ENCODE measurements at regions not wholly inside any gene's neighbourhood (a gene's known extent, or its start where the extent isn't known, plus 50 kb on each side); places are given as distances from the start of the nearest gene placed in this dataset.
"Not testable (repeated sequence)": the region's sequence is repeated elsewhere in the genome, so short reads cannot be mapped to it uniquely, and the experiment has no call there.

DNA sequence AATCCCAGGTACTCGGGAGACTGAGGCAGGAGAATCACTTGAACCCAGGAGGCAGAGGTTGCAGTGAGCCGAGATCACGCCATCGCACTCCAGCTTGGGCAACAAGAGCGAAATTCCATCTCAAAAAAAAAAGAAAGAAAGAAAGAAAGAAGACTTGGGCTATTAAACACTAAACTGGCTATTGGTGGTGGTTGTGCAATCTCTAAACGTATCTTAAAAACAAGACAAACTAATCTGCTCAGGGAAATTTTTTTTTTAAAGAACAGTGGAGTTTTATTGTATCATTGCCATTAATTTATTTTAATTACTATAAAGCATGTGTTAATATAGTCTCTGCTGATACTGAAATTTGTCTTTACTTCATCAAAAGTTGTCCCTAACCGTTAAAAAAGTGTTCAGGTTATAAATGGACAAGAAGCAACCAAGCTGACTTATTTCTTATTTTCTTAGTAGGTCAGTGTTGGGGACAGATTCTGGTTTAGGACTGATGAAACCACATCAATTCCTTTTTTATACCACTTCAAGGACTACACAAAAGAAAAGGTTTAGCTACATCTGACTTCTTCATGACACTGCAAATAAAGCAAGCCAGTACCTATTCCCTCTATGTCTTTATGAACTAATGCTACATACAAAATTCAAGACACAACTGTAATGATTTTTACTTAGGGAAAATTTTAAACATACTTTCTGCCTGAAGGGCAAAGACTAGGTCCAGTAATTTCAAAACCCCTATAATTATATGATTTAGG is 68.7 kb upstream of the KRAS start:
- no peak for DNase-seq
- Histone ChIP-seq H3K27ac (no peak overlapping the region), H3K4me1 (no peaks in the 10 kb centered on the region), H3K9me3 (no peaks in the 10 kb centered on the region), H3K27me3 (no peaks in the 10 kb centered on the region), H3K4me3 (no peak overlapping the region), H3K36me3 (no peaks in the 10 kb centered on the region)
- TF ChIP-seq, protein P1, sequence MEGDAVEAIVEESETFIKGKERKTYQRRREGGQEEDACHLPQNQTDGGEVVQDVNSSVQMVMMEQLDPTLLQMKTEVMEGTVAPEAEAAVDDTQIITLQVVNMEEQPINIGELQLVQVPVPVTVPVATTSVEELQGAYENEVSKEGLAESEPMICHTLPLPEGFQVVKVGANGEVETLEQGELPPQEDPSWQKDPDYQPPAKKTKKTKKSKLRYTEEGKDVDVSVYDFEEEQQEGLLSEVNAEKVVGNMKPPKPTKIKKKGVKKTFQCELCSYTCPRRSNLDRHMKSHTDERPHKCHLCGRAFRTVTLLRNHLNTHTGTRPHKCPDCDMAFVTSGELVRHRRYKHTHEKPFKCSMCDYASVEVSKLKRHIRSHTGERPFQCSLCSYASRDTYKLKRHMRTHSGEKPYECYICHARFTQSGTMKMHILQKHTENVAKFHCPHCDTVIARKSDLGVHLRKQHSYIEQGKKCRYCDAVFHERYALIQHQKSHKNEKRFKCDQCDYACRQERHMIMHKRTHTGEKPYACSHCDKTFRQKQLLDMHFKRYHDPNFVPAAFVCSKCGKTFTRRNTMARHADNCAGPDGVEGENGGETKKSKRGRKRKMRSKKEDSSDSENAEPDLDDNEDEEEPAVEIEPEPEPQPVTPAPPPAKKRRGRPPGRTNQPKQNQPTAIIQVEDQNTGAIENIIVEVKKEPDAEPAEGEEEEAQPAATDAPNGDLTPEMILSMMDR (IDR thresholded peaks at IDR 0.05): no peak
- TF ChIP-seq POLR2A (IDR thresholded peaks at IDR 0.05): no peak

DNA sequence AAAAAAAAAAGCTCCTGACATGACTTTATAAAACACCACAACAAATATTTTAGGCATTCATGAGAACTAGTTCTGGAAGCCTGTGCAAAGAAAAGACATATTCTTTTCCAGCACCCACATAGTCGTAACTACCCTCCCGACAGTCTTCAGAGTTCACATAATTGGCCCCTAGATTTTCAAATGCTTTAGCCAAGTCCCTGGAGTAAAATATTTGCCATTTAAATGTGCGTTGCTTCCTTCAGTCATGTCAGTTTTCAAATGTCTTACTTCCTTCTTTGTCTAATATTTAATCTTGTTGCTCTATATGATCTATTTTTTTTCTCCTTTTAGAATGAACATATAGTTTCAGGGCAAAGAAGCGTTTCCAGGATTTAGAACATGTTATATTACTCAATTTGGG is 66.8 kb upstream of the KRAS start:
- no peak overlapping the region for H3K4me3 ChIP-seq
- DNase-seq: no peak
- no peaks in the 10 kb centered on the region for H3K36me3 ChIP-seq
- no peaks in the 10 kb centered on the region for H3K4me1 ChIP-seq
- no peak for TF ChIP-seq POLR2A (IDR thresholded peaks at IDR 0.05)
- TF ChIP-seq, protein P1 (IDR thresholded peaks at IDR 0.05): no peak
- no peaks in the 10 kb centered on the region for H3K9me3 ChIP-seq
- no peak overlapping the region for H3K27ac ChIP-seq
- H3K27me3 ChIP-seq: no peaks in the 10 kb centered on the region

DNA sequence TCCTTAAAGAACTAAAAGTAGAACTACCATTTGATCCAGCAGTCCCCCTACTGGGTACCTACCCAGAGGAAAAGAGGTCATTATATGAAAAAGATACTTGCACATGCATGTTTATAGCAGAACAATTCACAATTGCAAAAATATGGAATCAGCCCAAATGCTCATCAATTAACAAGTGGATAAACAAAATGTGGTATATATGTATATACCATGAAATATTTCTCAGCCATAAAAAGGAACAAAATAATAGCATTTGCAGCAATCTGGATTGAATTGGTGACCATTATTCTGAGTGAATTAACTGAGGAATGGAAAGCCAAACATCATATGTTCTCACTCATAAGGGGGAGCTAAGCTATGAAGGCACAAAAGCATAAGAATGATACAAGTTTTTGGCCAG is 64.7 kb upstream of the KRAS start:
- Histone ChIP-seq H3K27me3 (no peaks in the 10 kb centered on the region), H3K27ac (no peak overlapping the region), H3K36me3 (no peaks in the 10 kb centered on the region), H3K4me1 (no peaks in the 10 kb centered on the region), H3K4me3 (no peak overlapping the region), H3K9me3 (no peaks in the 10 kb centered on the region)
- DNase-seq: no peak
- TF ChIP-seq POLR2A (IDR thresholded peaks at IDR 0.05): no peak
- TF ChIP-seq, protein P1 (IDR thresholded peaks at IDR 0.05): no peak

DNA sequence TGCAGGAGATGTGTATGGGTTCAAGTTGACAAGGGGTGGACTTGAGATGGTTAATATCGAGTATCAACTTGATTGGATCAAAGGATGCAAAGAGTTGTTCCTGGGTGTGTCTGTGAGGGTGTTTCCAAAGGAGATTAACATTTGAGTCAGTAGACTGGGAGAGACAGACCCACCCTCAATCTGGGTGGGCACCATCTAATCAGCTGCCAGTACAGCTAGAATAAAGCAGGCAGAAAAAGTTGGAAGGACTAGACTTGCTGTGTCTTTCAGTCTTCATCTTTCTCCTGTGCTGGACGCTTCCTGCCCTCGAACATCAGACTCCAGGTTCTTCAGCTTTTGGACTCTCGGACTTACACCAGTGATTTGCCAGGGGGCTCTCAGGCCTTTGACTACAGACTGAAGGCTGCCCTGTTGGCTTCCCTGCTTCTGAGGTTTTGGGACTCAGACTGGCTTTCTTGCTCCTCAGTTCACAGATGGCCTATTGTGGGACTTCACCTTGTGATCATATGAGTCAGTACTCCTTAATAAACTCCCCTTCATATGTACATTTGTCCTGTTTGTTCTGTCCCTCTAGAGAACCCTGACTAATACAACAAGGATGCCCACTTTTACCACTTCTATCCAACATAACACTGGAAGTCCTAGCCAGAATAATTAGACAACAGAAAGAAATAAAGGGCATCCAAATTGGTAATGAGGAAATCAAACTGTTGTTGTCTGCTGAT is 62.7 kb upstream of the KRAS start:
- H3K9me3 ChIP-seq, H3K36me3 ChIP-seq, H3K4me3 ChIP-seq, DNase-seq, H3K27me3 ChIP-seq, H3K4me1 ChIP-seq, H3K27ac ChIP-seq: not testable (repeated sequence)

DNA sequence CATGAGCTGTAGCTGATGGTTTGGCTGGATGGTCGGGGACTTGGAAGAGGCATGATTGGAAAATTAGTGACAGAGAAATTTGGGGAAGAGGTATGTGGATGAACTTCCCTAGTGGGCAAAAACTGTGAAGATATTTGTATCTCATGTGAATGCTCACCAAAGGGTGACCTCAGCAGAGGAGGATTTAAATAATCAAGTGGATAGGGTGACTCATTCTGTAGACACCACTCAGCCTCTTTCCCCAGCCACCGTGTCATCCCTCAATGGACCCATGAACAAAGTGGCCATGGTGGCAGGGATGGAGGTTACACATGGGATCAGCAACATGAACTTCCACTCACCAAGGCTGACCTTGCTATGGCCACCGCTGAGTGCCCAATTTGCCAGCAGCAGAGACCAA is 60.8 kb upstream of the KRAS start:
- H3K4me1 ChIP-seq: no peaks in the 10 kb centered on the region

DNA sequence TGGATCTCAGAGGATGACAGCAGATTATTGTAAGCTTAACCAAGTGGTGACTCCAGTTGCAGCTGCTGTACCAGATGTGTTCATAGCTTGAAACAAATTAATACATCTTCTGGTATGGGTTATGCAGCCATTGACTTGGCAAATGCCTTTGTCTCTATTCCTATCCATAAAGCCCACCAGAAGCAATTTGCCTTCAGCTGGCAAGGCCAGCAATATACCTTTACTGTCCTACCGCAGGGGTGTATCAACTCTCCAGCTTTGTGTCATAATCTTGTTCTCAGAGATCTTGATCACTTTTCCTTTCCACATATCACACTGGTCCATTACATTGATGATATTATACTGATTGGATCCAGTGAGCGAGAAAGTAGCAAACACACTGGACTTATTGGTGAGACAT is 59.3 kb upstream of the KRAS start:
- H3K27me3 ChIP-seq, H3K4me3 ChIP-seq, H3K27ac ChIP-seq, H3K4me1 ChIP-seq, H3K9me3 ChIP-seq, H3K36me3 ChIP-seq, DNase-seq: not testable (repeated sequence)

More for the DNA sequence above, 60.8 kb upstream of the KRAS start:
- no peak for DNase-seq
- Histone ChIP-seq H3K27me3 (no peaks in the 10 kb centered on the region), H3K9me3 (no peaks in the 10 kb centered on the region), H3K4me3 (no peak overlapping the region), H3K36me3 (no peaks in the 10 kb centered on the region), H3K27ac (no peak overlapping the region)
- TF ChIP-seq, protein P1 (IDR thresholded peaks at IDR 0.05): no peak
- TF ChIP-seq POLR2A (IDR thresholded peaks at IDR 0.05): no peak
